ENCODE measurements at regions not wholly inside any gene's neighbourhood (a gene's known extent, or its start where the extent isn't known, plus 50 kb on each side); places are given as distances from the start of the nearest gene placed in this dataset.

DNA sequence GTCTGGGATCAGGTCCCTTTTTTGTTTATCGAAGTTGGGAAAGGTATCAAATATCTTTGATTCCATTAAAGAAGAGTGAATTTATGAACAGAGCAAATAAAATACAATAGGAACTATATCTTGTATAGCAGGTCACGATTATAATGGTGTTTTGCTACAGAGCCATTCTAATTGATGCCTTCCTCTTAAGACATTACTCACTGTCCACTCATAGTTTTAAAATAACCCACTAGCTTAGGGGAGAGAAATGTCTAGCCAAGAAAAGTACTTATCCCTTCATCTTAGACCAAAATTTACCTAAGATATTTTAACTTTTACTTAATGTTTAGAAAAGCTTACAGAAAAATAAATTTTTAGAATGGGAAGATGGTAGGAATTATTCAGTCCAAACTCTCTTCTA is 112.0 kb upstream of the PABPC4L start:
- DNase-seq (ENCODE audit: extremely low read depth, low read depth): no peak
- TF ChIP-seq, protein P1, sequence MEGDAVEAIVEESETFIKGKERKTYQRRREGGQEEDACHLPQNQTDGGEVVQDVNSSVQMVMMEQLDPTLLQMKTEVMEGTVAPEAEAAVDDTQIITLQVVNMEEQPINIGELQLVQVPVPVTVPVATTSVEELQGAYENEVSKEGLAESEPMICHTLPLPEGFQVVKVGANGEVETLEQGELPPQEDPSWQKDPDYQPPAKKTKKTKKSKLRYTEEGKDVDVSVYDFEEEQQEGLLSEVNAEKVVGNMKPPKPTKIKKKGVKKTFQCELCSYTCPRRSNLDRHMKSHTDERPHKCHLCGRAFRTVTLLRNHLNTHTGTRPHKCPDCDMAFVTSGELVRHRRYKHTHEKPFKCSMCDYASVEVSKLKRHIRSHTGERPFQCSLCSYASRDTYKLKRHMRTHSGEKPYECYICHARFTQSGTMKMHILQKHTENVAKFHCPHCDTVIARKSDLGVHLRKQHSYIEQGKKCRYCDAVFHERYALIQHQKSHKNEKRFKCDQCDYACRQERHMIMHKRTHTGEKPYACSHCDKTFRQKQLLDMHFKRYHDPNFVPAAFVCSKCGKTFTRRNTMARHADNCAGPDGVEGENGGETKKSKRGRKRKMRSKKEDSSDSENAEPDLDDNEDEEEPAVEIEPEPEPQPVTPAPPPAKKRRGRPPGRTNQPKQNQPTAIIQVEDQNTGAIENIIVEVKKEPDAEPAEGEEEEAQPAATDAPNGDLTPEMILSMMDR (IDR thresholded peaks at IDR 0.05; ENCODE audit: low read depth, low read length): no peak

DNA sequence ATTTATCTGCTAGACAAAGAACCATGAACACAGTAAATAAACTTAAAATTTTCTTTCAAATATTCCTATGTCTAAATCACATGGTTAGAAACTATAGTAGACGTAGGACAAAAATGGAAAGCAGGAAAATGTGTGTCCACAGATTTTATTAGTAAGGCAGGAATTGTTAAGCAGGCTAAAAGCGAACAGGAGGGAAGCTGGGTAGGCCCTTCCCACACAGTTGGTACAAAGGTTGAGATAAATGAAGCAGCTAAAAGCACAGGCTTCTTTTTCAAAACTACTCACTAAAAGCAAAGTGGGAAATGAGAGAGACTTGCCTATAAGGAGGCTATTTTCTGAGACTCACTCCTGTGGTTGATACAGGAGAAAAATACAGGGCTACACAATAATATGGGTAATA is 108.1 kb upstream of the PABPC4L start:
- TF ChIP-seq, protein P1 (IDR thresholded peaks at IDR 0.05; ENCODE audit: low read depth, low read length): no peak
- no peak for DNase-seq (ENCODE audit: extremely low read depth, low read depth)

DNA sequence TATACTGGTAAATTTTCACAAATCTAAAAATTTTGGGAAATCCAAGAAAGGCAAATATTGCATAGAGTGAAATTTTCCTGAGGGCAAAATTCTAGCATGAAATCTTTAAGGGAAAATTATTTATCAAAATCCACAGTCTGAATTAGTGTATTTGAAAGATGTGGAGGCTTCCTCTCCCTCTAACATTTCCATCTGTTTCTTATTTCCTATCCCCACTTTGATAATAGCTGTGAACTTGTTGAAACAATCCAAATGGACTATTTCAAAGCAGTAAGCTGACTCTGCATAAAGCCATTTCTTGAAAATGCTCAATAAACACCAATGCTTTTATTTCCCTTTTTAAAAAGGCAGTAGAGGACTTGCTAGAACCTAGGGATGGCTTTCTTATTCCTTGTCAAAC is 107.3 kb upstream of the PABPC4L start:
- no peak for DNase-seq (ENCODE audit: extremely low read depth, low read depth)
- TF ChIP-seq, protein P1 (IDR thresholded peaks at IDR 0.05; ENCODE audit: low read depth, low read length): no peak

DNA sequence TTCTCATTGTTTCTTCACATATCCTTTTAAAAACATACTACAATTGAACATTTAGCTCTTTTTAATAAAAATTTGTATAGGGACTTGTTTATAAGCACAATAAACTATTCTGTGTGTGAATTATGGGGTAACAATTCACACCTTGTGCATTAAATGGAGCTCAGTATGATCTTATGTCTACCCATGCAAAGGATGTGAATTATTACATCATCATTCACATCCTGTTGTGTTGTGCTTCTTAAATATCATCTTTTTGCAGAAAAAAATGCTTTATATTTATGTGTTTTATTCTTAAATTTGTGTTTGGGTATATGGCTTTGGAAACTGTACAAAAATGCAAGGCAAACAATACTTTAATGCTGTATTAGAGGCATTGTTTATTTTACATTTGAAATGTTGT is 96.7 kb upstream of the PABPC4L start:
- no peak for DNase-seq (ENCODE audit: extremely low read depth, low read depth)

DNA sequence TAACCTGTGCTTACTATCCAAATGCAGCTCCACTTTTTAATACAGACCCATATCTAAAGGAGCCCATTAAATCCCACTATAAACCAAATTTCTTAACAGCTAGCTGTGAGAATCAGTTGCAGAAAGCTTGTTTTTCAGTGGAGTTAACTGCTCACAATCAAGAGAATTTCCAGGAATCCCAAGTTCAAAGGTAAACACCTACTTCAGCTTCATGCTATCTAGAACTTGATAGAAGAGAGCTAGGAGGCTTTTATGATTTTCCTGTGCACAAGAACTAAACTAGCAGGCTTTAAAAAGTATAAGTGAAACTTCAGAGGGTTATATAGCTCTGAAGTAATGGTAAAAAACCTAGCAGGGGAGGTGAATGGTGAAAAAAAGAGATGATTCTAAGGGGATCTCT is 96.2 kb upstream of the PABPC4L start:
- TF ChIP-seq, protein P1 (IDR thresholded peaks at IDR 0.05; ENCODE audit: low read depth, low read length): no peak
- no peak for DNase-seq (ENCODE audit: extremely low read depth, low read depth)

More for the DNA sequence above, 96.7 kb upstream of the PABPC4L start:
- TF ChIP-seq, protein P1 (IDR thresholded peaks at IDR 0.05; ENCODE audit: low read depth, low read length): no peak

DNA sequence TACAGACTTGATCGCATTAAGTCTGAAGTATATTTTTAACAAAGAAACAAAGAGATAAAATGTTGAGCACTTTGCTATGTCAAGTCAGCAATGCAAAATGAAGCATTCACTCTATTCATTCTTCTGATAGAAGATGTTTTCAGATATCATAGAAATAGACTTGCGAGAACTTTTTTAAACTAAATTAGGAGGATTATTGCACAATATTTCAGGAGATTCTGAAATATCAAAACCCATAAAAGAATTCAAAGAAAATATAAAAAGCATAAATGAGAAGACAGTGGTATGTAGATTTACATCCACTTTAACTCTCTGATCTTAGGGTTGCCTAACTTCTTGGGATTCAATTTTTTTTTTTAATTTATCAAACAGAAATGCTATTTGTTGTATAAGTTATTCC is 81.1 kb upstream of the PABPC4L start:
- TF ChIP-seq, protein P1 (IDR thresholded peaks at IDR 0.05; ENCODE audit: low read depth, low read length): no peak
- no peak for DNase-seq (ENCODE audit: extremely low read depth, low read depth)

DNA sequence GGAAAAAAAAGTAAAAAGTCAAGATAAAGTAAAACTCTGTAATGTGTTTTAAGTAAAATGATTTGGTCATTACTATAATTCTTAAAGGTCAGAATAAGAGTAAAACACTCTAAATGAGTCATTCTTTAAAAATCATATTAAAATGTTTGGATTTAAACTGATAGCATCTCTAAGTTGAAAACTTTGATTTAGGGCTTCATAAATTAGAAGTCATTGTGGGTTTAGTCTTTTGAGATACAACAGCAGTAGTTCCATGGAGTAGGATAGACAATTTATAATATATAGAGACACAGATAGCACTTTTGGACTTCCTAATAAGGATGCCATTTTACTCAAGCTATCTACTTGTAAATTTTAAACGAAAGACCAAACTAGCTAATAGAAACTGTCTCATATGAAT is 77.1 kb upstream of the PABPC4L start:
- TF ChIP-seq, protein P1 (IDR thresholded peaks at IDR 0.05; ENCODE audit: low read depth, low read length): no peak
- DNase-seq (ENCODE audit: extremely low read depth, low read depth): no peak

Data from AG09319 (cell line).